Memory B cell (primary cell): ENCODE measurements at regions not wholly inside any gene's neighbourhood (a gene's known extent, or its start where the extent isn't known, plus 50 kb on each side); places are given as distances from the start of the nearest gene placed in this dataset.

ENCODE experiments used
- ATAC-seq: fragments of 150-1000 bp; cut with Tn5 transposase; 2 replicates; pipeline ENCODE4 v1.10.0; 2021; ENCODE audit warnings: low read depth, mild to moderate bottlenecking, moderate library complexity
- DNase-seq, 2 donors: peaks; one replicate each; pipeline ENCODE4 v3.0.0; 2022; ENCODE audit warnings: low spot score in 2 of 2
- H3K27ac Mint-ChIP-seq: one replicate; pipeline ENCODE4 v1.8.0; 2022; ENCODE audit warnings: mild to moderate bottlenecking, moderate library complexity, mixed read lengths
- H3K27me3 Mint-ChIP-seq: one replicate; pipeline ENCODE4 v1.8.0; 2022; ENCODE audit warnings: mixed read lengths
- H3K36me3 Mint-ChIP-seq: one replicate; pipeline ENCODE4 v1.8.0; 2022; ENCODE audit warnings: mild to moderate bottlenecking, mixed read lengths
- H3K4me1 Mint-ChIP-seq: one replicate; pipeline ENCODE4 v1.8.0; 2022; ENCODE audit warnings: mixed read lengths
- H3K4me3 Mint-ChIP-seq: one replicate; pipeline ENCODE4 v1.8.0; 2022; ENCODE audit warnings: mild to moderate bottlenecking, moderate library complexity, mixed read lengths
- H3K9me3 Mint-ChIP-seq: one replicate; pipeline ENCODE4 v1.8.0; 2022; ENCODE audit warnings: mixed read lengths

DNA sequence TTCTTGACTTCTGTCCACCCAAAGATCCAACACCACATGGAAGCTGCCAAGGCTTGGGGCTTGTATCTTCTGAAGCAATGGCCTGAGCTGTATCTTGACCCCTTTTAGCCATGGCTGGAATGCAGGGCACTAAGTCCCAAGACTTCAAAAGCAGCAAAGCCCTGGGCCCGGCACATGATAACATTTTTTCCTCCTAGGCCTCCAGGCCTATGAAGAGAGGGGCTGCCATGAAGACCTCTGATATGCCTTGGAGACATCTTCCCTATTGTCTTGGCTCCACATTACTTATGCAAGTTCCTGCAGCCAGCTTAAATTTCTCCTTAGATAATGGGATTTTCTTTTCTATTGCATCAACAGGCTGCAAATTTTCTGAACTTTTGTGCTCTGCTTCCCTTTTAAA lies 1252.6 kb upstream of the CITED2 start:
- Mint-ChIP-seq H3K27me3 (no peaks in the 10 kb centered on the region), H3K36me3 (no peaks in the 10 kb centered on the region), H3K4me1 (no peaks in the 10 kb centered on the region), H3K4me3 (no peak overlapping the region), H3K9me3 (peaks cover 5% of the 10 kb centered on the region), H3K27ac (no peak overlapping the region)
- DNase-seq (no peak), ATAC-seq (no peak)

DNA sequence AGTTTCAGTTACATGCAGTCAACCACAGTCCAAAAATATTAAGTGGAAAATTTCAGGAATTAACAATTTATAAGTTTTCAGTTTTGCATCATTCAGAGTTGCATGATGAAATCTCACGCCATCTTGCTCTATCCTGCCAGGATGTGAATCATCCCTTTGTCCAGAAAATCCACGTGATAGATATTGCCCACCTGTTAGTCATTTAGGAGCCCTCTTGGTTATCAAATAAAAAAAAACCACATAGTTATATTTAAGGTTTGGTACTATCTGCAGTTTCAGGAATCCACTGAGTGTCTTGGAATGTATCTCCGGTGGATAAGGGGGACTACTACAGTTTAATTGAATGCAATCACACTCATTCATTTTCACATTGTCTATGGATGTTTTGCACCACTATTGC lies 1249.0 kb upstream of the CITED2 start:
- H3K9me3 Mint-ChIP-seq: peaks cover 5% of the 10 kb centered on the region
- no peaks in the 10 kb centered on the region for H3K36me3 Mint-ChIP-seq
- no peak overlapping the region for H3K27ac Mint-ChIP-seq
- ATAC-seq: no peak
- no peak overlapping the region for H3K4me3 Mint-ChIP-seq
- DNase-seq: no peak
- no peaks in the 10 kb centered on the region for H3K27me3 Mint-ChIP-seq
- H3K4me1 Mint-ChIP-seq: no peaks in the 10 kb centered on the region

DNA sequence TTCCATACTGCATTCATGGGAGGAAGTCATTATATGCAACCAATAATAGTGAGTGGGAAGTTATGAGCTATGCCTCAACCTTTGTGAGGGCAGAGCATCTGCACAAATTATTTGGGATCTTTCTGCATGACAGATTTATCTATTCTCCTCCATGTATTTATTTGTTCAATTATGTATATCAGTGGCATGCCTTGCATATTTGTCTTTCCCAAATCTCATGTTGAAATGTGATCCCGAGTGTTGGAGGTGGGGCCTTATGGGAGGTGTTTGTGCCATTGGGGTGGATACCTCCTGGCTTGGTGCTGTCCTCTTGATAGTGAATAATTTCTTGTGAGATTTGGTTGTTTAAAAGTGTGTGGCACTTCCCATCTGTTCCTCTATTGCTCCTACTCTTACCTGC lies 1246.0 kb upstream of the CITED2 start:
- no peak overlapping the region for H3K27ac Mint-ChIP-seq
- ATAC-seq (no peak), DNase-seq (no peak)
- no peaks in the 10 kb centered on the region for H3K27me3 Mint-ChIP-seq
- no peaks in the 10 kb centered on the region for H3K9me3 Mint-ChIP-seq
- no peaks in the 10 kb centered on the region for H3K4me1 Mint-ChIP-seq
- H3K4me3 Mint-ChIP-seq: no peak overlapping the region
- no peaks in the 10 kb centered on the region for H3K36me3 Mint-ChIP-seq

DNA sequence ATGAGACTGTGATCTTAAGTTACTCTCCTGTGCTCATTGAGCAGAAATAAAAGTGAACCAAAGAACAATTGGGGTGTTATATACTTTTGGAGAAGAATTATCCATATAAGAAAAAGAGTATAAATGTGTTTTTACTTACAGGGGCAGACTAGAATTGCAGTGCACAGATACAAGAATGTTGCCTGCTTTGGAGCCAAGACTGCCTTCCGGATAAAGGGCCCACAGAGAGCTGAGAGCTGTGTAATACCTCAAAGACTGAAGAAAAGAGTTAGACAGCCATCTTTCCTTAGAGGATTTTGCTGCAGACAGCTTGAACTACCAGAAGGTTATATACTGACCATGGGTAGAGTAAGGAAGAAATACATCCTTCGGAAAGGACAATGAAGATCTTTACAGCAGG lies 1235.5 kb upstream of the CITED2 start:
- ATAC-seq: no peak
- no peaks in the 10 kb centered on the region for H3K27me3 Mint-ChIP-seq
- no peak overlapping the region for H3K27ac Mint-ChIP-seq
- no peaks in the 10 kb centered on the region for H3K36me3 Mint-ChIP-seq
- no peak for DNase-seq
- H3K4me3 Mint-ChIP-seq: no peak overlapping the region
- H3K4me1 Mint-ChIP-seq: no peaks in the 10 kb centered on the region
- H3K9me3 Mint-ChIP-seq: no peaks in the 10 kb centered on the region

DNA sequence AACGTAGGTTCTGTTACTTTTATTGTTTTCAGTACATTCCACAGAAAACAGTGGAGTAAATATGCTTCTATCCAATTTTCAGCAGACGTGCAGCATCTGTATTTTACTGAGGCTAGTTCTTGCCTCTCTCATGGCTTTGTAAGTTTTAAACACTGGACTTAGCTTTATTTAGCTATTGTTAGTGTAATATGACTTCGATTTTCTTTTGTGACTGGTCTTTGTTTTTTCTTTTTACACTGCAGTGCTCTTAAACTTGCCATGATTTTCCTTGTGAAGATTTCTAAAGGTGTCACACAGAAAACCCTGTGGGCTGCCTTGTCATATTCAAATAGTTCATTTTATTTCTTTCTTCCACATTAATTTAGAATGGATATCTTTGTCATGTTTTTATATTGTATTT lies 1234.9 kb upstream of the CITED2 start:
- Mint-ChIP-seq H3K4me1 (no peaks in the 10 kb centered on the region), H3K27me3 (no peaks in the 10 kb centered on the region)

DNA sequence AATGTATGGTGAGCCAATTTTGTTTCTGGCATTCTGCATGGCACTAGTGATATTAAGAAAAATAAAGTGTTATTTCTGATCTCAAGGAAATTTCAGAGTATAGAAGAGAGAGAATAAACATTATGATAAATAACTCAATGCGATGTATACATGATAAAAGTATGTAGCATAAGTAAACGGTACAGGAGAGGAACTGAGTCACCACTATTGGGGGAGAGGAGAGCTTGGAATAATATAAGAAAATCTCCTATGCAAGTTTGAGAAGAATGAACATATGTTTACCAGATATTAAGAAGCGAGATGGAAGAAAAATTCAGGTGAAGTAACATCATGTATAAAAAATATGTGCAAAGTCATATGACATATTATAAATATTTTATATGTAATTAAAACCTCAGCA lies 1230.3 kb upstream of the CITED2 start:
- Mint-ChIP-seq H3K27ac (no peak overlapping the region), H3K4me3 (no peak overlapping the region), H3K27me3 (peaks cover 3% of the 10 kb centered on the region), H3K4me1 (no peaks in the 10 kb centered on the region), H3K9me3 (no peaks in the 10 kb centered on the region), H3K36me3 (no peaks in the 10 kb centered on the region)
- ATAC-seq: no peak
- DNase-seq: no peak

More for the DNA sequence above, 1234.9 kb upstream of the CITED2 start:
- ATAC-seq: no peak
- no peaks in the 10 kb centered on the region for H3K36me3 Mint-ChIP-seq
- H3K27ac Mint-ChIP-seq: no peak overlapping the region
- H3K4me3 Mint-ChIP-seq: no peak overlapping the region
- no peak for DNase-seq
- no peaks in the 10 kb centered on the region for H3K9me3 Mint-ChIP-seq

DNA sequence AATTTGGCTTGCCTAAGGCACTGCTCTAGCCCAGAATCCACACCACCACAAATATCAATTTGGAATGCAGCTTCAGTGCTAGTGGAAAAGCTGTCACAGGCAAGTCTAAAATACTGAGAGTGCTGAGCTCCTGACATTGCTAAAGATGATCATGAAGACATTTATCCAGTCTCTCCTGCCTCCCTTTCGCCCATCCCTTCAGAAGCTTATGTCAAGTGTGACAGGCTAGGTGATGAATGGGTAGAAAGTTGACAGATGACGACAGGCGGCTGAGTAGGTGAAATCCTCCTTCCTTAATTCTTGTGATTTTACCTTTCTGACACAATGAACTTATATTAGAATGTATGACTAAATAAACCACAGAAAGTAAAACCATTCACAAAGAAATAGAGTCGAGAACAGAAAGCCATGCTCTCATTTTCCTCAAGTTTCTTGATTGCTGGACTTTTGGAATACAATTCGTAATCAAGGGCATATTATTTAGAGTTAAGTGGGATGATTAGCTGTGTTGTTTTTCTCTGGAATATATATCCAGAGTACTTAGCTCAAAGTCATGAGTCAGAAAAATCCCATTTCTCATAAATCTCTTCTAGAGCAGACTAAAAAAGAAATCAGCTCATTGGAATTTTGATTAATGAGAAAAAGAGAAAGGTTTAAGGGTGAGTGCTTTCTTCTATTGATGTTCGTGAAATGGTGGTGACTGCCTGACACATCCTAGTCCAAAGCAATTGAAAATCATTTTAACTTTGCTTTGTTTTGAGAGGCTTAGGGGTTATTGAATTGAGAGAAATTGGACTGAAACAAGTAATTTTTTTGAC lies 1228.2 kb upstream of the CITED2 start:
- no peak overlapping the region for H3K27ac Mint-ChIP-seq
- peaks cover 3% of the 10 kb centered on the region for H3K27me3 Mint-ChIP-seq
- no peaks in the 10 kb centered on the region for H3K36me3 Mint-ChIP-seq
- no peak for DNase-seq
- no peaks in the 10 kb centered on the region for H3K9me3 Mint-ChIP-seq
- ATAC-seq: no peak
- no peak overlapping the region for H3K4me3 Mint-ChIP-seq
- H3K4me1 Mint-ChIP-seq: no peaks in the 10 kb centered on the region

DNA sequence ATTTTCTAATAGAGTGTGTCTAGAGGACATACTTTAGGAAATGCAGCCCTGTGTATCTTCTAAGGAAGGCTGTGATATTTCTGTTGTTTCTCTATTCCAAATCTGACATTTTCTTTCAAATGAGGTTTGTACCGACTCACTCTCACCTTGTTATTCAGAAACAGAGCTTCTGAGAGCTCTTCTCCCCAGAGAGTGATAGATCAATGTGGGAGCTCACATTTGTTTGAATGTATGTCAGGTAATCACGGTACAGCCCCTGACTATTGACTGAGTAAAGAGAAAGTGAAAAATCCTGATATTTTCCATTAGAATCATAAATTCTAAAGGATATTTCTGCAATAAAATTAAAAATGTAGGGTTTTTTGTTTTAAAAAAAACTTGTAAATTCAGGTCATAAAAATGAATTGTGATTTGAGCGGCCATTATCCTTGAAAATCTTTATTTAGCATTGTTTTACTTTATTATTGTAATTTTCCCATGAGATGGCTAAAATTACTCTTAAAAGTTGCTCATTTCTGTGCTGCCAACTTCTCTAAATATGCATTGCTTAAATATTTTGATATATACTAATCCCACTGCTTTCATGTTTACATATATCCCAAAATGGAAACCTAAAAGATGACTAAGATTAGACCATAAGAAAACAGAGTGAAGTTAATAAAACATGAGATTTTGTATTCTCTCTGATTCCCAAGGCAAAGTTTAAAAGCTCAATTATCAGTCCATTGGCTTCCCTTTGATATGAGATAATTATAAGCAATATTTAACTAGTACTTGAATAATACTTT lies 1226.8 kb upstream of the CITED2 start:
- Mint-ChIP-seq H3K4me1 (no peaks in the 10 kb centered on the region), H3K36me3 (no peaks in the 10 kb centered on the region), H3K4me3 (no peak overlapping the region), H3K9me3 (no peaks in the 10 kb centered on the region), H3K27ac (no peak overlapping the region), H3K27me3 (peaks cover 3% of the 10 kb centered on the region)
- DNase-seq: no peak
- no peak for ATAC-seq

DNA sequence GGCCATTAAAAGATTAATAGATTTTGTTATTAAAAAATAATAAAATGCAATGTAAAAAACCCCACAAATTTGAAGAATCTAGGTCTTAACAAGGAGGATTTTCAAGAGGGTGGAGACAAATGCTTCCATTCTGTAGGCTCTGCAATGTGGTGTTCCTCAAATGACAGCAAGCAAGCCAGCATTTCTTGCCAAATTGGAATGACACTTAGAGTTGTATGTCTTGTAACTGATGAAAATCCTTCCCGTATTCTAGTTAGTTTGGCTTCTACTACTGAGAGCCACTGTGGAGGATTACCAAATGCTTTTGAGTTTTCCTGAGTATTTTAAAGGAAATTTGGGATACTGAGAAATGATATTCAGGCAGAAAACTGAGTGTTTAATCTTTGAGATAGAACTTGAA lies 1225.5 kb upstream of the CITED2 start:
- H3K4me3 Mint-ChIP-seq: no peak overlapping the region
- no peaks in the 10 kb centered on the region for H3K9me3 Mint-ChIP-seq
- H3K4me1 Mint-ChIP-seq: no peaks in the 10 kb centered on the region
- ATAC-seq (no peak), DNase-seq (no peak)
- H3K27me3 Mint-ChIP-seq: peaks cover 3% of the 10 kb centered on the region
- no peaks in the 10 kb centered on the region for H3K36me3 Mint-ChIP-seq
- no peak overlapping the region for H3K27ac Mint-ChIP-seq

DNA sequence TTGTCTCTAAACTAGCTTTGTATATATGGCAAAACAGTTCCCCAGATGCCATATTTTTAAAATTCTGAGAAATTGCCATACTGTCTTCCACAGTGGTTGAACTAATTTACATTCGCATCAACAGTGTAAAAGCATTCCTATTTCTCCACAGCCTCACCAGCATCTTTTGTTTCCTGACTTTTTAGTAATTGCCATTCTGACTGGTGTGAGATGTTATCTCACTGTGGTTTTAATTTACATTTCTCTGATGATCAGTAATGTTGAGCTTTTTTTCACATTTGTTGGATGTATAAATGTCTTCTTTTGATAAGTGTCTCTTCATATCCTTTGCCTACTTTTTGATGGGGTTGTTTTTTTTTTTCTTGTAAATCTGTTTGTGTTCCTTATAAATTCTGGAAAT lies 1222.7 kb upstream of the CITED2 start:
- no peaks in the 10 kb centered on the region for H3K4me1 Mint-ChIP-seq
- H3K4me3 Mint-ChIP-seq: no peak overlapping the region
- H3K27ac Mint-ChIP-seq: no peak overlapping the region
- ATAC-seq (no peak), DNase-seq (no peak)
- peaks cover 2% of the 10 kb centered on the region for H3K9me3 Mint-ChIP-seq
- no peaks in the 10 kb centered on the region for H3K36me3 Mint-ChIP-seq
- peaks cover 3% of the 10 kb centered on the region for H3K27me3 Mint-ChIP-seq

DNA sequence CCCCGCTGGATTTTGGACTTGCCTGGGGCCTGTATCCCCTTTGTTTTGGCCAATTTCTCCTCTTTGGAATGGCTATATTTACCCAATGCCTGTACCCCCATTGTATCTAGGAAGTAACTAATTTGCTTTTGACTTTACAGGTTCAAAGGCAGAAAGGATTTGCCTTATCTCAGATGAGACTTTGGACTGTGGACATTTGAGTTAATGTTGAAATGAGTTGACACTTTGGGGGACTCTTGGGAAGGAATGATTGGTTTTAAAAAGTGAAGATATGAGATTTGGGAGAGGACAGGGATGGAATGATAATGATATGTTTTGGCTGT lies 1220.3 kb upstream of the CITED2 start:
- Mint-ChIP-seq H3K9me3 (peaks cover 2% of the 10 kb centered on the region), H3K4me1 (no peaks in the 10 kb centered on the region), H3K27ac (no peak overlapping the region)

DNA sequence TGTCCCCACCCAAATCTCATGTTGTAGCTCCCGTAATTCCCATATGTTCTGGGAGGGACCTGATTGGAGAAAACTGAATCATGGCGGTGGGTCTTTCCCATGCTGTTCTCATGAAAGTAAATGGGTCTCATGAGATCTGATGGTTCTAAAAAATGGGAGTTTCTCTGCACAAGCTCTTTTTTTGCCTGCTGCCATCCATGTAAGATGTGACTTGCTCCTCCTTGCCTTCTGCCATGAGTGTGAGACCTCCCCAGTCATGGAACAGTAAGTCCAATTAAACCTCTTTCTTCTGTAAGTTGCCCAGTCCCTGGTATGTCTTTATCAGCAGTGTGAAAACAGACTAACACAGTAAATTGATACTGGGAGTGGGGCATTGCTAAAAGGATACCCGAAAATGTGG lies 1218.4 kb upstream of the CITED2 start:
- no peak overlapping the region for H3K4me3 Mint-ChIP-seq
- H3K4me1 Mint-ChIP-seq: no peaks in the 10 kb centered on the region
- no peaks in the 10 kb centered on the region for H3K36me3 Mint-ChIP-seq

More for the DNA sequence above, 1220.3 kb upstream of the CITED2 start:
- H3K4me3 Mint-ChIP-seq: no peak overlapping the region
- no peak for ATAC-seq
- DNase-seq: no peak
- no peaks in the 10 kb centered on the region for H3K36me3 Mint-ChIP-seq
- no peaks in the 10 kb centered on the region for H3K27me3 Mint-ChIP-seq

DNA sequence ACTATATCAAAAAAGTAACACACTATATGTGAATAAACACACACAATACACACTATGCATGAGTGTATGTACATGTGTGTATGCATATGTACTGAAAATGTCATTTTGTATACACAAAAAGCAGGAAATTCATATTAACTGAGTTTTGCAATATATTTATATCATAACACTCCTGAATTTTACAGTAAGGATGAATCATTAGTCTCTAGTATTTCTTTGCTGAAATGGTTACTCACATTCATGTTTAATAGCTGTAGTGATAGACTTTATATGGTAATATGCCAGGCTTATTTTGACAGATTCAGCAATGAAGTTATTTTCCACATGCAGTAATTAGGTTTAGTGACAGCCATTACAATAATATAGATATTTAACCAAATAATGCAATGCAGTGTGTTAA lies 1216.2 kb upstream of the CITED2 start:
- H3K4me1 Mint-ChIP-seq: no peaks in the 10 kb centered on the region
- ATAC-seq (no peak), DNase-seq (no peak)
- peaks cover 2% of the 10 kb centered on the region for H3K9me3 Mint-ChIP-seq
- H3K27ac Mint-ChIP-seq: no peak overlapping the region
- no peak overlapping the region for H3K4me3 Mint-ChIP-seq
- H3K27me3 Mint-ChIP-seq: no peaks in the 10 kb centered on the region
- H3K36me3 Mint-ChIP-seq: no peaks in the 10 kb centered on the region

More for the DNA sequence above, 1218.4 kb upstream of the CITED2 start:
- no peak for DNase-seq
- no peak for ATAC-seq
- Mint-ChIP-seq H3K27ac (no peak overlapping the region), H3K27me3 (no peaks in the 10 kb centered on the region), H3K9me3 (peaks cover 2% of the 10 kb centered on the region)

DNA sequence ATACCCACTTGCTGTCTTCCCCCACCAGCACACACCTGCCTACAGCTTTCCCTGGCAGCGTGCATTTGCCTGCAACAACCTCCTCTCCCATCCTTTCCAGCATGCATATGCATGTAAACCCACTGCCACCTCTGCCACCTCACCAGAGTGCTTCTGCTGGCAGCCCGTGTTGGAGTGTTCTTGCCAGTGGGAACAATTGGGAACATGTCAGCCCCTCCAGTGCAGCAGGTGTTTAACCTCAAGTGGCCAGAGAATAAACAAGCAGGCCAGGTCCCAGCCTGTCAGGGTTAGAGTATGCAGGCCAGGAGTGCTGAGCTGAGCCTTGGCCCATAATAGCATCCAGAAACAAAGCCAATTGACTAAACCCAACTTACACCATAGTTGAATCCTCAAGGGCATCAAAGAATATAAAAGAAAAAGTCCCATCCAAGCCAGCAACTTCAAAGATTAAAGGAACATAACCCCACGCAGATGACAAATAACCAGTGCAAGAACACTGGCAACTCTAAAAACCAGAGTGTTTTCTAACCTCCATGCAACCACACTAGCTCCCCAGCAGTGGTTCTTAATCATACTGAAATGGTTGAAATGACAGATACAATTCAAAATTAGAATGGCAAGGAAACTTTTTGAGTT lies 1212.1 kb upstream of the CITED2 start:
- no peak for ATAC-seq
- no peaks in the 10 kb centered on the region for H3K4me1 Mint-ChIP-seq
- H3K27me3 Mint-ChIP-seq: no peaks in the 10 kb centered on the region
- H3K36me3 Mint-ChIP-seq: no peaks in the 10 kb centered on the region
- no peak for DNase-seq
- no peaks in the 10 kb centered on the region for H3K9me3 Mint-ChIP-seq
- no peak overlapping the region for H3K4me3 Mint-ChIP-seq
- no peak overlapping the region for H3K27ac Mint-ChIP-seq
